ENCODE measurements at regions not wholly inside any gene's neighbourhood (a gene's known extent, or its start where the extent isn't known, plus 50 kb on each side); places are given as distances from the start of the nearest gene placed in this dataset.

- TF ChIP-seq GATA2 (IDR thresholded peaks at IDR 0.05; ENCODE audit: low read depth, low read length), result no peak
- TF ChIP-seq GATA3 (IDR thresholded peaks at IDR 0.05; ENCODE audit: low read depth, low read length), result no peak
Observed at GRCh38 chr13:105037110-105037509, 1498.4 kb downstream of the EFNB2 start.

DNA sequence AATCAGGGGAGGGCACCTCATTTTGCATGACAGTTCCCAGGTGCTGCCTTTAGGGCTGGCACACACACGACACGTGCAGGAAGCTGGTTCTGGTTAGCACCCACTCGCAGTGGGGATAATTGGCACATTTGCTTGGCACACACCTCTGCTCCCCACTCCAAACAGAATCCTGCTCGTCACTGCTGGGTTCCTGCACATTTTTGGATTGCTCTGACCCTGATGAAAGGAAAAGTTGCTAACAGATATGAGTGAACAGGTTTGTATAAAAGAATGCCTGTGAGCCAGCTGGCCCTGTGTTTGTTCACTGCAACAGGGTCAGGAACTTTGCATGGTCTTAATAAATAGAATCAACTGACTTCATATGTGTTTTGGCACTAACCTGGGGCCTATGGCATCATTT lies 1500.4 kb downstream of the EFNB2 start:
- TF ChIP-seq GATA2 (IDR thresholded peaks at IDR 0.05; ENCODE audit: low read depth, low read length), result no peak
- TF ChIP-seq GATA3 (IDR thresholded peaks at IDR 0.05; ENCODE audit: low read depth, low read length), result no peak

DNA sequence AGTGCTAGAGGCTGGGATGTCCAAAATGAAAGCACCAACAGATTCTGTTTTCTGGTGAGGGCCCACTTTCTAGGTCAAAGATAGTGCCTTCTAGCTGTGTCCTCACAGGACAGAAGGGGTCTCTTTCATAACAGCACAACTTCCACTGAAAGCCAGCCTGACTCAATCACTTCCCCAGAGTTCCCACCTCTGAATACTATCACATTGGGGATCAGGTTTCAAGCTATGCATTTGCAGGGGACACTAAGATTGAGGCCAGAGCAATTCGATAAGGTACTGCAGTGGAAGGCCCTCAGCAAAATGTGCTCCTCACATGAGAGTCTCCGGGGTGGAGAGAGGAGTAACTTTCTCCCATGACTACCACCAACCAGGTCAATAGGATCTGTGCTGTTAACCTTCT lies 1501.5 kb downstream of the EFNB2 start:
- no peak for TF ChIP-seq GATA2 (IDR thresholded peaks at IDR 0.05; ENCODE audit: low read depth, low read length)
- TF ChIP-seq GATA3 (IDR thresholded peaks at IDR 0.05; ENCODE audit: low read depth, low read length), result no peak

DNA sequence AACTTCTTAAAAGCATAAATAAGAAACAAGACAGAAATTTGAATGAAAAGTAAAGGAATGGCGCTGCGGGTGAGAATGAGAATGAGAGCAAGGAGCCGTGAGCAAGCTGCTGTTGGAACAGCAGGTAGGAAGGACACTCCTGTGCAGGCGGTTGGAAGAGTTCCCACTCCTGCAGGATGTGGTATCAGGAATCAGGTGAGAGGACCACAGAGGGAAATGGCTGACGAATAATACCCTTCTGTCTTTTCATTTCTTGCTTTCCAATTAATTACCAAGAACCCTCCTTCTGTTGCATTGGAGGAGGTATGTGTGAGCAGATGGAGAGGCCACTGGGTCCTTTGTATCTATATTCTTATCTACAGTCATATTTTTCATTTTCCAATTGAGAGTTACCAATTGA lies 1504.2 kb downstream of the EFNB2 start:
- no peak for TF ChIP-seq GATA2 (IDR thresholded peaks at IDR 0.05; ENCODE audit: low read depth, low read length)
- TF ChIP-seq GATA3 (IDR thresholded peaks at IDR 0.05; ENCODE audit: low read depth, low read length), result no peak

GRCh38 chr13:105030851-105031250 lies 1504.6 kb downstream of the EFNB2 start:
- TF ChIP-seq GATA3 (IDR thresholded peaks at IDR 0.05; ENCODE audit: low read depth, low read length) (no peak), GATA2 (IDR thresholded peaks at IDR 0.05; ENCODE audit: low read depth, low read length) (no peak)

- TF ChIP-seq GATA2 (IDR thresholded peaks at IDR 0.05; ENCODE audit: low read depth, low read length) (no peak), GATA3 (IDR thresholded peaks at IDR 0.05; ENCODE audit: low read depth, low read length) (no peak)
Observed at GRCh38 chr13:105019073-105019472, 1516.4 kb downstream of the EFNB2 start.

DNA sequence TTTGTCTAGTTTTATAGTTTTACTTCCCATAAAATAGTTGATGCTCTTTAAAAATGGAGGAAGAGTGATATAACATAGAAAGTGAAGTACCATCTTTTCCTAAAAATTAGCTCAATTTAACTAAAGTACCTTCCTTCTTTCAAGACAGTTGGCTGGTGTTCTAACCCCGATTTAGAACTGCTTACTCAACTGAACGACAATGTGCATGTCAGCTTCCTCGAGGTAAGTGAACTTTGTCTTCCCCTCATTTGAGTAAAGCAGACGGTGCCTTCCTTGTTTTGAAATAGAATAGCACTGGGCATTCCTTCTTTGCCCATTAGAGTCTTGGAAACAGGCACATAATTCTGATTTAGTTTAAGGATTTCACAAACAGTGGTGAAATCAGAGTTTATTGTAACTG lies 1519.2 kb downstream of the EFNB2 start:
- TF ChIP-seq GATA2 (IDR thresholded peaks at IDR 0.05; ENCODE audit: low read depth, low read length) (no peak), GATA3 (IDR thresholded peaks at IDR 0.05; ENCODE audit: low read depth, low read length) (no peak)

DNA sequence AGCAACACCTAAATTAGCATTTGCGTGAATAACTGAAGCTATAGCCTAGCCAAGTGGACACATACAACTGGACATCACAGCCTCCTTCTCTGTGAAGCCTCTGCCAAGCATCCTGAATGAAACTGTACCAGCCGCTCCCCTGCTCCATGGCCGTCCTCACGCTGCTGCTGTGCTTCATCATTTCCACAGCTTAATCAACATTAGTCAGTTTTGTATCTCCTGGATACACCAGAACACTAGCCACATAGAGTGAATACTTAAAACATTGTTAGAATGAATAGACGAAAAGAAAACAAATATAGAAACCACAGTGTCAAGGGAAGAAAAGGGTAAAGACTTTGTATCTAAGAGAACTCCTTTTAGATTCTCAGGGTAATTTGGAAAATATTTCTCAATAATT lies 1526.9 kb downstream of the EFNB2 start:
- no peak for TF ChIP-seq GATA3 (IDR thresholded peaks at IDR 0.05; ENCODE audit: low read depth, low read length)

DNA sequence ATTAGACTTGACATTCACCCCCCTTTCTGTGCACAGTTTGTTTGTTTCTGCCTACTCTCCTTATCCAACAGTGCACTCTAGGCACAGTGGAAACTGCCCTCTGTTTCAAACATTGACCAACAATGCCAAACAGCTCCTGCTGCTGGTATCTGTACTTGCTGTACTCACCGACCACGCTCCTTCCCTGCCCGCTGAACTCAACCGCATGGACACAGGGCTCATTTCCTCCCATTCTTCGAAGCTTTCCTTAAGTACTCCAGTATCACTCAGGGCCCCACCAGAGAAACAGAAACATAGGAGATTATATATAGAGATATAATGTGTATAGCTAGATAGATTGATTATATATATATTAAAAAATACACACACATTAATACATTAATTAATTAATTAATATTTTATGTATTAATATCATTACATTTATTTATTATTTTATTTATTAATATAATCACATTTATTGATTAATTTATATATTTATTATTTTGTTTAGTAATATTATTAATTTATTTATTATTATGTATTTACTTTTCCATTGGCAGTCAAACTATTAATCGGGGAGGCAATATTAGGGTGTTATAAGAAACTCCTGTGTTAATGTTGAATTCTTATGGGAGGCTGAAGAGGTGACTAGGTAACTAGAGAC lies 1528.2 kb downstream of the EFNB2 start:
- no peak for TF ChIP-seq GATA2 (IDR thresholded peaks at IDR 0.05; ENCODE audit: low read depth, low read length)
- no peak for TF ChIP-seq GATA3 (IDR thresholded peaks at IDR 0.05; ENCODE audit: low read depth, low read length)

- TF ChIP-seq GATA2 (IDR thresholded peaks at IDR 0.05; ENCODE audit: low read depth, low read length) (no peak), GATA3 (IDR thresholded peaks at IDR 0.05; ENCODE audit: low read depth, low read length) (no peak)
Observed at GRCh38 chr13:104996022-104996421, 1539.4 kb downstream of the EFNB2 start.

DNA sequence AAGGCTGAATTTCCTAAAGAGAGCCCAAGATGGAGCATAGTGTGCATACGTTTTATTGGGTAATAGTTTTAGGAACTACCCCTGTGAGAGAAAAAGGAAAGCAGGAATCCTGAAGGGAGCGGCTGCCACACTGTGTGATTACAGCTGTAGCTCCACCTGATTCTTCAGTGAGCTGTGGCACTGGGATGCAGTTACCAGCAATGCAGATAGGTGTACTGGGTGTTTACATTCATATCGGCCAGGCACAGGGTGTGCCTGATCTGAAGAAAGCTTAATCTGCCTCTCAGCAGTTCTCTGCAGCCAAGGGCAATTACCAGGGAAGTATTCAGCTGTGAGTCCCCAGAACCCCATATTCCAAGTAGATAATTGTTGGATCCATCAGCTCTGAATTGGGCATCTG lies 1541.8 kb downstream of the EFNB2 start:
- TF ChIP-seq GATA3 (IDR thresholded peaks at IDR 0.05; ENCODE audit: low read depth, low read length) (no peak), GATA2 (IDR thresholded peaks at IDR 0.05; ENCODE audit: low read depth, low read length) (no peak)

DNA sequence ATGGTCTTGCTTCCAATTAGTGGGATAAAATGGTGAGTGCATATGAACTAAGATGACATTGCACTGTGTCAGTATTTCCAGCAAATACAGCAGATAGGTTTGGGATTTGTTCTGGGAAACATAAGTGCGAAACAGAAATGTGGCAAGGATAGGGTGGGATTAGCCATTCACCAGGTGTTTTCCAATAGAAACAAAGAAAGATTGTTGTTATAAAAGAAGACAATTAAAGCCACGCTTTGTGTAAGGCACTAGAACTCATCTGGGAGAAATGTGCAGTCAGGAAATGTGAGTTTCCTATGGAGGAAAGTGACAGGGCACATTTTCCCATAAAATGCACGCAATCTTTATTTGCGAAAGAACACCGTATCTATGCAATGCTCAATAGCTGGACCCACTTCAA lies 1547.8 kb downstream of the EFNB2 start:
- TF ChIP-seq GATA2 (IDR thresholded peaks at IDR 0.05; ENCODE audit: low read depth, low read length), result no peak
- no peak for TF ChIP-seq GATA3 (IDR thresholded peaks at IDR 0.05; ENCODE audit: low read depth, low read length)

DNA sequence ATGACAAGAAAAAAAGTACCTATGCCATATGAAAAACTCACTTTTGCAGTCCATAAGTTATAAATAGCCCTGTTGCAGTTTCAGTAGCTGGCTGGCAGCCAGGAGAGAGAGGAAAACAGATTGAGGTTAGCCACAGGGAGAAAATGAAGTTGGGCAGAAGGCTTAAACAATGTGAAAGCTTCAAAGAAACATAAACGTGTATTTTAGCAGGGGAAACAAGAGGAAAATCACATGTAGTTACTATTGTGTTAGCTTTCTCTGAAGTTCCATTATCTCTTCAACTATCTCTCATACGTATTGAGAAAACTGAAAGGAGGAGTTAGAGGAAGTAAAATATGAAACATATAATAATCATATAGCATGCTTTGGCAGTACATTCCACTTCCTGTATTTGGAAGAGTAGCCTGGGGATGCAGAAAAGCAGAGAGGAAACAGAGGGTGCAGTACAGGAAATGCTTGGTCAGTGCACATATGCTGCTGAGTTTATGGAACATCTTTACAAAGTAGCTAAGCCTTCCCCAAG lies 1551.1 kb downstream of the EFNB2 start:
- TF ChIP-seq GATA3 (IDR thresholded peaks at IDR 0.05; ENCODE audit: low read depth, low read length) (no peak), GATA2 (IDR thresholded peaks at IDR 0.05; ENCODE audit: low read depth, low read length) (no peak)

GRCh38 chr13:104983601-104984000 lies 1551.9 kb downstream of the EFNB2 start:
- no peak for TF ChIP-seq GATA3 (IDR thresholded peaks at IDR 0.05; ENCODE audit: low read depth, low read length)
- no peak for TF ChIP-seq GATA2 (IDR thresholded peaks at IDR 0.05; ENCODE audit: low read depth, low read length)

DNA sequence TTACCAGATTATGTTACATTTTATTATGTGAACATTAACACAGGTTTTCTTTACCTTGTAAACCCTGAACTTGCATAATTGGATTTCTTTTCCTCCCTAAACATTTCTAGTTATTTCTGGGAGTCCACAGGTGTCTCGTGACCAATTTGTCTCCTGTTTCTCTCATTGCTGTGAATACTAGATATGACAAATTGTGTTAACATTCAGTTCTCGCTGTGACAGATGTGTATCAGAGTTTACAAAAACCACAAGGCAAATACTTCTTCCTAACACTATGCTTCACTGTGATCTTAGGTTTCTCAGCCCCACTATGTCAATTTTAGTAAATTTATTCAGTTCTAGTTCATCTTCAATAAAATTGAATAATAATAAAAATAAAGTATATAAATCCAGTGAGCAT lies 1554.9 kb downstream of the EFNB2 start:
- no peak for TF ChIP-seq GATA3 (IDR thresholded peaks at IDR 0.05; ENCODE audit: low read depth, low read length)
- TF ChIP-seq GATA2 (IDR thresholded peaks at IDR 0.05; ENCODE audit: low read depth, low read length), result no peak

Measured in SH-SY5Y (cell line).